HAP-1 (cell line): ENCODE measurements at regions not wholly inside any gene's neighbourhood (a gene's known extent, or its start where the extent isn't known, plus 50 kb on each side); places are given as distances from the start of the nearest gene placed in this dataset.

Experiments used
- DNase-seq, 2 experiments: peaks; one replicate each; pipeline ENCODE4 v3.0.0-alpha.2; 2016 to 2020; ENCODE audit warnings: low spot score in 2 of 2
- H3K27me3 ChIP-seq: fragments of 250-450 bp; sonication (Bioruptor Pico); 2 replicates; pipeline ENCODE4 v1.5.1; 2020; ENCODE audit warnings: low read depth, mild to moderate bottlenecking, moderate library complexity
- H3K36me3 ChIP-seq: fragments of 250-450 bp; sonication (Bioruptor Pico); replicated peaks from 2 replicates; pipeline ENCODE4 v1.5.1; 2020; ENCODE audit warnings: mild to moderate bottlenecking
- H3K4me1 ChIP-seq: fragments of 250-450 bp; sonication (Bioruptor Pico); 2 replicates; pipeline ENCODE4 v1.5.1; 2020; ENCODE audit warnings: mild to moderate bottlenecking
- H3K4me3 ChIP-seq: fragments of 250-450 bp; sonication (Bioruptor Pico); 2 replicates; pipeline ENCODE4 v1.5.1; 2020; ENCODE audit warnings: mild to moderate bottlenecking, moderate library complexity
- H3K9me3 ChIP-seq: fragments of 250-450 bp; sonication (Bioruptor Pico); 2 replicates; pipeline ENCODE4 v1.5.1; 2020; ENCODE audit warnings: mild to moderate bottlenecking, moderate library complexity
- in situ Hi-C: fragments of 300-500 bp; cut with MboI; formaldehyde crosslinking; loops from 3 replicates; pipeline ENCODE4 v1.14.3; 2020; ENCODE audit warnings: low sequenced_read_pairs, inconsistent platforms, mixed read lengths

- Histone ChIP-seq H3K36me3 (no peaks in the 10 kb centered on the region), H3K27me3 (no peaks in the 10 kb centered on the region), H3K9me3 (no peaks in the 10 kb centered on the region), H3K4me3 (no peak overlapping the region), H3K4me1 (peaks cover 6% of the 10 kb centered on the region)
- no peak for DNase-seq
- in situ Hi-C loops, result no loop called here
Measured at GRCh38 chr18:65363011-65363410, 387.8 kb upstream of the CDH7 start.

- DNase-seq, result no peak
- no peaks in the 10 kb centered on the region for H3K9me3 ChIP-seq
- in situ Hi-C loops, result no loop called here
- H3K4me1 ChIP-seq, result no peaks in the 10 kb centered on the region
- H3K27me3 ChIP-seq, result no peaks in the 10 kb centered on the region
- no peaks in the 10 kb centered on the region for H3K36me3 ChIP-seq
- no peak overlapping the region for H3K4me3 ChIP-seq
Measured at GRCh38 chr18:65359479-65359878, 391.3 kb upstream of the CDH7 start.

GRCh38 chr18:65358306-65358705 is 392.5 kb upstream of the CDH7 start:
- no peaks in the 10 kb centered on the region for H3K4me1 ChIP-seq
- no peaks in the 10 kb centered on the region for H3K36me3 ChIP-seq
- H3K4me3 ChIP-seq, result no peak overlapping the region
- in situ Hi-C loops, result no loop called here
- H3K9me3 ChIP-seq, result no peaks in the 10 kb centered on the region
- no peak for DNase-seq
- H3K27me3 ChIP-seq, result no peaks in the 10 kb centered on the region

- Histone ChIP-seq H3K4me3 (no peak overlapping the region), H3K9me3 (no peaks in the 10 kb centered on the region), H3K4me1 (no peaks in the 10 kb centered on the region), H3K36me3 (no peaks in the 10 kb centered on the region), H3K27me3 (no peaks in the 10 kb centered on the region)
- no peak for DNase-seq
- in situ Hi-C loops, result no loop called here
Measured at GRCh38 chr18:65352186-65352585, 398.6 kb upstream of the CDH7 start.

- H3K4me1 ChIP-seq, result no peaks in the 10 kb centered on the region
- no peak overlapping the region for H3K4me3 ChIP-seq
- DNase-seq, result no peak
- H3K27me3 ChIP-seq, result no peaks in the 10 kb centered on the region
- no peaks in the 10 kb centered on the region for H3K9me3 ChIP-seq
- no peaks in the 10 kb centered on the region for H3K36me3 ChIP-seq
- in situ Hi-C loops, result no loop called here
Measured at GRCh38 chr18:65349635-65350034, 401.2 kb upstream of the CDH7 start.

GRCh38 chr18:65347446-65347845 is 403.4 kb upstream of the CDH7 start:
- H3K27me3 ChIP-seq, result no peaks in the 10 kb centered on the region
- no peaks in the 10 kb centered on the region for H3K4me1 ChIP-seq
- no peaks in the 10 kb centered on the region for H3K9me3 ChIP-seq
- DNase-seq, result no peak
- in situ Hi-C loops, result no loop called here
- H3K36me3 ChIP-seq, result no peaks in the 10 kb centered on the region
- no peak overlapping the region for H3K4me3 ChIP-seq

GRCh38 chr18:65346086-65346485 is 404.7 kb upstream of the CDH7 start:
- Histone ChIP-seq H3K4me1 (no peaks in the 10 kb centered on the region; the same call in 1 of the 2 replicates), H3K9me3 (no peaks in the 10 kb centered on the region), H3K27me3 (no peaks in the 10 kb centered on the region), H3K36me3 (no peaks in the 10 kb centered on the region), H3K4me3 (no peak overlapping the region)
- no peak for DNase-seq
- in situ Hi-C loops, result no loop called here

- in situ Hi-C loops, result no loop called here
- no peaks in the 10 kb centered on the region; the same call in 1 of the 2 replicates for H3K4me1 ChIP-seq
- H3K27me3 ChIP-seq, result no peaks in the 10 kb centered on the region
- no peak overlapping the region for H3K4me3 ChIP-seq
- no peaks in the 10 kb centered on the region for H3K36me3 ChIP-seq
- DNase-seq, result no peak
- no peaks in the 10 kb centered on the region for H3K9me3 ChIP-seq
Measured at GRCh38 chr18:65343571-65343970, 407.2 kb upstream of the CDH7 start.

GRCh38 chr18:65336411-65336810 is 414.4 kb upstream of the CDH7 start:
- in situ Hi-C loops, result no loop called here
- H3K9me3 ChIP-seq, result no peaks in the 10 kb centered on the region
- no peak for DNase-seq
- H3K27me3 ChIP-seq, result no peaks in the 10 kb centered on the region
- no peaks in the 10 kb centered on the region for H3K36me3 ChIP-seq
- H3K4me1 ChIP-seq, result no peaks in the 10 kb centered on the region
- H3K4me3 ChIP-seq, result no peak overlapping the region

- in situ Hi-C loops, result no loop called here
Measured at GRCh38 chr18:65329010-65329409, 421.8 kb upstream of the CDH7 start.

GRCh38 chr18:65326805-65327204 is 424.0 kb upstream of the CDH7 start:
- no peak for DNase-seq
- H3K4me1 ChIP-seq, result no peaks in the 10 kb centered on the region
- no peaks in the 10 kb centered on the region for H3K36me3 ChIP-seq
- no peaks in the 10 kb centered on the region for H3K27me3 ChIP-seq
- in situ Hi-C loops, result no loop called here
- H3K9me3 ChIP-seq, result no peaks in the 10 kb centered on the region
- H3K4me3 ChIP-seq, result no peak overlapping the region

More at GRCh38 chr18:65329010-65329409, 421.8 kb upstream of the CDH7 start:
- H3K9me3 ChIP-seq, result no peaks in the 10 kb centered on the region
- no peaks in the 10 kb centered on the region for H3K4me1 ChIP-seq
- no peak for DNase-seq
- H3K4me3 ChIP-seq, result no peak overlapping the region
- H3K27me3 ChIP-seq, result no peaks in the 10 kb centered on the region
- no peaks in the 10 kb centered on the region for H3K36me3 ChIP-seq

- Histone ChIP-seq H3K4me1 (no peaks in the 10 kb centered on the region), H3K4me3 (no peak overlapping the region), H3K9me3 (no peaks in the 10 kb centered on the region), H3K36me3 (no peaks in the 10 kb centered on the region), H3K27me3 (no peaks in the 10 kb centered on the region)
- in situ Hi-C loops, result no loop called here
- no peak for DNase-seq
Measured at GRCh38 chr18:65322895-65323294, 427.9 kb upstream of the CDH7 start.

- in situ Hi-C loops, result no loop called here
- H3K9me3 ChIP-seq, result no peaks in the 10 kb centered on the region
- H3K36me3 ChIP-seq, result no peaks in the 10 kb centered on the region
- no peaks in the 10 kb centered on the region; the same call in 1 of the 2 replicates for H3K4me1 ChIP-seq
- DNase-seq, result no peak
- H3K4me3 ChIP-seq, result no peak overlapping the region
- no peaks in the 10 kb centered on the region for H3K27me3 ChIP-seq
Measured at GRCh38 chr18:65298422-65298821, 452.4 kb upstream of the CDH7 start.

GRCh38 chr18:65288908-65289307 is 461.9 kb upstream of the CDH7 start:
- no peaks in the 10 kb centered on the region for H3K4me1 ChIP-seq
- in situ Hi-C loops, result no loop called here

GRCh38 chr18:65287652-65288051 is 463.2 kb upstream of the CDH7 start:
- in situ Hi-C loops, result no loop called here
- Histone ChIP-seq H3K27me3 (no peaks in the 10 kb centered on the region), H3K4me3 (no peak overlapping the region), H3K36me3 (no peaks in the 10 kb centered on the region), H3K4me1 (no peaks in the 10 kb centered on the region), H3K9me3 (no peaks in the 10 kb centered on the region)
- DNase-seq, result no peak

More at GRCh38 chr18:65288908-65289307, 461.9 kb upstream of the CDH7 start:
- no peaks in the 10 kb centered on the region for H3K27me3 ChIP-seq
- no peaks in the 10 kb centered on the region for H3K9me3 ChIP-seq
- no peak overlapping the region for H3K4me3 ChIP-seq
- no peak for DNase-seq
- no peaks in the 10 kb centered on the region for H3K36me3 ChIP-seq
